Activated T-helper 1 cell treated with Interleukin-2 at 50 U/mL for 16 hours (primary cell): ENCODE measurements at regions not wholly inside any gene's neighbourhood (a gene's known extent, or its start where the extent isn't known, plus 50 kb on each side); places are given as distances from the start of the nearest gene placed in this dataset.
"Not testable (repeated sequence)": the region's sequence is repeated elsewhere in the genome, so short reads cannot be mapped to it uniquely, and the experiment has no call there.

Experiments
- DNase-seq: peaks from one replicate; pipeline ENCODE4 v3.0.0-alpha.2; 2020; ENCODE audit warnings: low read depth

DNA sequence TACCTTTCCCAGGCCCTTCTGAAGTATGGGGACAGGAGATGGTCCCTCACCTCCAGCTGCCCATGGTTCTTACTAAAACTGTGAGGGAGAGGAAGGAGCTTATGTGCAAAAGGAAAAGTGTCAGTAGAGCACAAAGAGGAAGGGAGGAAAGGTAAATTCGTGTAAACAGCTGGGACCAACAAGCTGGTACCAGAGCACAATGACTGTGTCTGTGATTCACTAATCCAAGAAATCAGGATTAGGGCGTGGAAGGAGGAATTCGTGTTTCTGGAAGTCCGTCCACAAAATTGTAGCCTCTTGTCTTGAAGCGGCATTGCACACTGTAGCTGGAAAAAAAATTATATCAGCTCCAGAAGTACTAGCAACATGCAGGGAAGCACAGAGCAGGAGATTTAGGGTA is 129.0 kb upstream of the RREB1 start:
- DNase-seq: no peak

DNA sequence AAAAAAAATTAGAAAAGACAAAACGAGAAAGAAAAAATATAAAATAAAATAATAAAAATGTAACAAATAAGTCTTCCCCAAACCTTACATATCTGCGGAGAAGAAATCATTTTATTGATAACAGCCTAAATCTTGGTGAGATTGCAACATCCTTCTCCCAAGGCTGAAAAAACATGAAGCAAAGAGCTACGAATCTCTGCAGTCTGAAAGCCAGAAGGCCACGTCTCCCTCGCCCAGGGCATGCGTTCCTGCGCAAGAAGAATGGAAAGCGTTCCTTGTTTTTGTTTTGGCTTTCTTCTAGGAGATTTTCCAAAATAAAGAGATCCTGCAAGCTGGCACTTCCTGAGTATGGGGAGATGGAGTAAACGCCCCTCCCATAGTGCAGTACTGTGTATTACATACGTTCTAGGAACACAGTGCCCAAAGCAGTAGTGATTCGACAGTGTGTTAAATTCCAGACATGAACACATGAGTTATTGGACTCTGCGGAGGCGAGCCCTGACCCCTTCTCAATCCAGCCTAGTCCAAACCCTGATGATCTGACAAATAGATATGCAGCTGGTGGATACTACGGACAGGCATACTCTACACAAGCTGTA is 126.7 kb upstream of the RREB1 start:
- DNase-seq: no peak

DNA sequence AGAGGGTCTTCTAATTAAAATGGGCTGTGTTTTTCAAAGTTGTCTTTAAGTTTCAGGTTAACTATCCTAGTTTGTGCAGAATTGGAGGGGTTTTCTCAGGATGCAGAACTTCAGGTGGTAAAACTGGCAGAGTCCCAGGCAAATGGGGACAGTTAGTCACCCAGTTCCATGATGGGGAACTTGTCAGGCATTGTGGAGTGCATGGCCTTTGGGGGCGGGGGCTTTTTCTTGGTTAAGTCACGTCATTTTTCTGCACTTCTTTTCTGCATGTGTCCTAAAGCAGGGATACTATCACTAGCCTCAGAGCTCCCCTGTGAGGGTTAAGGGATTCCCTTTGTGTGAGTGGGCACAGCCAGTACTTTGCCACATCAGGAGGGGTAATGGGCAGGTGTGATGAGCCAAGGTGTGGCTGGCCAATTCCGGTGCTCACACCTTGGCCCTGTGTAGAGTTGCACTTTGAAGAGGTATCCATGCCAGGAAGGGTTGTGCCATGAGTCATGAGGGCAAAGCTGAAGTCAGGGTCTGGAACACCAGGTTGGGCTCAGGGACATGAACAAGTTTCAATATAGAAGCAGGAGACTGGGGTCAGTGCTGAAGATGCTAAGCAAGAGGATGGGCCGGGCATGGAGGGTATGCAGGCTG is 126.0 kb upstream of the RREB1 start:
- DNase-seq: no peak

DNA sequence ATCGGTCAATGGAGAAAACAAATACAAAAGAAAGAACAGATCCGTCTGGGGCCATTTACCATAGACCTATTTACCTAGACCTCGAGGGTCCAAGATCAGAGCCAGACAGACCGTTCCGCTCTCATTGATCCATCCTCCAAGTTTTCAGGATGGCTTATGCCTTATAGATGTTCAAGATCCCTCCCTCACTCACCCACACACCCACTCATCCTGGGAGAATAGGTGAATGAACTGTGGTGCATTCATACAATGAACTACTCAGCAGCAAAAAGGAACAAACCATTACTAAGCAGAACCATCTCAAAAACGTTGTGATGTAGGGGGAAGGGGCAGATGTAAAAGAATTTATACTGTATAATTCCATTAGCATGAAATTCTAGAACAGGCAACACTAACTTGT is 125.1 kb upstream of the RREB1 start:
- DNase-seq: no peak

DNA sequence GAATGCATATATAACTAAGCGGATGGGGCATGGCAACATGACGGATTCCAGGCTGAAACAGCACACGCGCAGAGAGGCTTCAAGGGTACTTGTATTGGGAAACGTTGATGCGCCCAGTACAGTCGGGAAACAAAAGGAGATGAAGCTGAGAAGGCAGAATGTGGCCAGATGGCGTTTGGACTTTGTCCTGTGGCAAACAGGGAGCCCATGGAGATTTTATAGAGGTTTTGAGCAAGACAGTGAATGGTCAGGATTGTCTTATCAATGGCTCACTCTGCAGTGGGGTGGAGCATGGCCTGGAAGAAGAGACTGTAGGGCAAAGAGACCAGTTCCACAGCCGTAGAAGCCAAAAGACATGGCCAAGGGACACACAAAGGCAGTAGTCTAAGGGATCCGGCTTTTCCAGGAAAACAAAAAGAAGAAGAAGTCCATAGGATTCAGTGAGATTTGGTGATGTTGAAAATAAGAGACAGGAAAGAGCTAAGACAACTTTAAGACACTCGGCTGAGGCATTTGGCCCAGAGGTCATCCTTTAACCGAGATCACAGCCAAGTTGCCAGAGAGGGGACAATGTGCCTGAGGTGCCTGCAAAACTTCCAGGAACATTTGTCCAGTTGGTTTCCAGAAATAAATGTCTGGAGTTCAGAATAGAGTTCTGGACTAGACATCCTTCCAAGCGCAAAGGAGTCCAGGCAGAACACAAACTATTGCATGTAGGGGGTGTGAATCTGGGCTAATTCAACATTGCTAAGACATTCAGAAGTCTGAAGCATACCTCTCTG is 123.0 kb upstream of the RREB1 start:
- DNase-seq: no peak

DNA sequence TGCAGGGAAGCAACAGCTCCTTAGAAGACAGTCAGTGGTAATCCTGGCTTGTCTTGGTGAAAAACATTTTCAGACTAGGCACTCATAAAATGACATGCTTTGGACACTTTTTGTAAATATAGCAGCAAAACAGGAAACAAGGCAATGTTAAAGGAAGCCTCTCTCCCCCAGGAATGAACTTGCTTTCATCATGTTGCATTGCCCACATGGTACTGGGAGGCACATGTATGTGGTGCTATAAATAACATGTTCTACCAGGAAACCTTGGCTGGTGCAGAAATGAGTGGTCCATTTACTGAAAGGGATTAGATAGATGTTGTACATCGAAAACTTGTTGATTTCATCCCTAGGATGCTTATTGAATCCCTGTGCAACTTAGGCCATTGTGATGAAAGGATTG is 121.4 kb upstream of the RREB1 start:
- DNase-seq: no peak

DNA sequence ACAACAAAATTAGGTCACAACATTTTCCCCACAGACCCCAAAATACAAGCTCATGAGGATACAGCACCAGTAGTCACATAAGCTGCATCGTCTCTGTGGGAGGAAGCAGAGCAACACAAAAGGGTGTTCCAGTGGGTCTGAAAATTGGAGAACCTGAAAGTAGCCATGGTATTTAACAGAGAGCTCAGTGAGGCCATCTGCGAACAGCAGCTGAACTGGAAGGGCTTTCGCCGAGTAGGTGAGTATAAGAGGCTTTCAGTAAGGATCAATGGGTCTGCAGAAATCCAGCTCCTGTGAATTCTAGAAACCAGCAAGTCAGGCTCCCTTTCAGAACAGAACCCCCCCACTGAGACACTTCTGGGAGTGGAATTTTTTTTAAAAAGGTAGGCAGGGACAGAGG is 120.0 kb upstream of the RREB1 start:
- DNase-seq: no peak

DNA sequence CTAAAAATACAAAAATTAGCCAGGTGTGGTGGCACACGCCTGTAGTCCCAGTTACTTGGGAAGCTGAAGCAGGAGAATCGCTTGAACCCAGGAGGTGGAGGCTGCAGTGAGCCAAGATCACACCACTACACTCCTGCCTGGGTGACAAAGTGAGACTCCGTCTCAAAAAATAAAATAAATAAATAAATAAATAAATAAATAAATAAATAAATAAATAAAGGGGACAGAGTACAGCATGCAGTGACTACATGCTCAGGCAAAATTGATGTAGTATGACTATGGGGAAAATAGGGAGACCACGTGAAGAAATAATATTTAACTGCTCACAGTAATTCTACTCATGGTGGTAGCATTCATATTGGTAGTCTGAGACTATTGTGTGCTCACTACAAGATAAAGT is 117.7 kb upstream of the RREB1 start:
- DNase-seq: not testable (repeated sequence)

DNA sequence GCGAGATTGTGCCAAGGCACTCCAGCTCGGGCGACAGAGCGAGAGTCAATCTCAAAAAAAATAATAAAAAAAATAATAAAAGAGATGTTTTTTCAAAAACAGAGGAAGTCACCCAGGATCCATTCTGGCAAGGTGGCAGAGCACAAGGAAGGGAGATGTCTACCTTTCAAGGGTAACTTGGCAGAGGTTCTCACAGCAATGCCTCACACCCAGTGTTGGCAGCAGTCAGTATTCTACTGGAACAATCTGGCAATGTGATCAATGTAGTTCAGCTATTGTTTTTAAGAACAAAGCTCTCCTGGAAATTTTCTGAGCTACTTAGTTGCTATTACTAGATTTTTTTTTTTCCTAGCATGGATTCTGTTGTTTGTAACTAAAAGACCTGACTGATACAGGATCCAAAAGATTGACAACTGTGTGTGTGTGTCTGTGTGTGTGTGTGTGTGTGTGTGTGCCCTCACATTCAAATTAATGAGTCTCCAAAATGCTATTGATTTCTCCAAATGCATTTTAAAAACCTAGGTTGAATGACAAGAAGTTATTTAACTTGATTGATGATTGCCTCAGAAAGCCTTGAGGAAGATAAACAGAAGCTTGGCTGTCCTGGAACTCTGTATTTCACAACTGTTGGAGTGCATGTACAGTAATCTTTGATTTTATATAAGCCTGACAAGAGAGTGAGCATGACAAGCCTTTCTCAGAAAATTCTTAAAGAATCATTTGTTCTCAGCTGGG is 114.1 kb upstream of the RREB1 start:
- DNase-seq: no peak

DNA sequence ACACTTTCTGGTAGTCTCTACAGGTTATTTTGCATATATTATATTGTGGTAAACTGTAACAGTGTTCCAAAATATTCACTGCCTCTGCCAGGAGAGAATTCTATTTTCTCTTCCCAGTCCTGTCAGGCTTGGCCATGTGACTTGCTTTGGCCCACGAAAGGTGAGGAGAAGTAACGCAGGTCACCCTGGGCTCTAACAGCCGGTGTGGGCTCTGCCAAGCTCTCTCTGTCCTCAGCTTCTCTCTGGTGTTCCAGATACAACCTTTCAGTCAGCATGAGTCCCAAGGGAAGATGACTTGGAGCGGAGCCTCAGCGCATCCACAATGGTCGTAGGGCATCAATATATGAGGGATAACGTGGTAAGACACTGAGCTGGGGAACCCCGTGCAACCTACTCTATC is 113.0 kb upstream of the RREB1 start:
- no peak for DNase-seq

DNA sequence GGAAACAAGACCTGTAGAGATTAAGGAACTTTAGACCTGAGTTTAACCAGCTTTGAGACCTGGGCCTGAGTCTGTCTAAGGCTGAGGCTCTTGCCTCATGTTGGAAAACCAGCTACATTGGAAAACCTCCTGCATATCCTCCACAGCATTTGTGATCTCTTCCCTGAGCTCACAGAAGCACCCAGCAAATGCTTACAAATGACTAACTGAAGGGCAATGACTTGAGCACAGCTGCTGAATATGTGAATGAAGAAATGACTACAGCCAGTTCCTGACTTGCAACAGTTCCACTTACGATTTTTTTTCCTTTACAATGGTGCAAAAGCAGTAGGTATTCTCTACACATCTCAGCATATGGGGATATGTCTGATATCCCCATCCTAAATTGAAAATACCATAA is 112.4 kb upstream of the RREB1 start:
- DNase-seq: no peak

DNA sequence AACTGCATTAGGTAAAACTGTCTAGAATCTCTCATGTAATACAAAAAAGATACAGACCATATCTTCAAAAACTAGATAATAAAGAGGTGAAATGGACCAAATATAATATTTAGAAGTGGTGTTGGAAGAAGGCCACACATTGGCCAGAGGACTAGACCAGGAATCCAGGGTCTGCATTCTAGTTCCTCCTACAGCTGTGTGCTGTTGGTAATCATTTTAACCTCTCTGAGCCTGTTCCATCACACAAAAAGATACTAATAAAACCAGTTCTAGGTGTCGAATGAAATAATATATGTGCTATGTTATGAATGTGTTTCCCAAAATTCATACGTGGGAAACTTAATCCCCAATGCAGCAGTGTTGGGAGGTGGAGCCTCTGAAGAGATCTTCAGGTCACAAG is 111.6 kb upstream of the RREB1 start:
- no peak for DNase-seq

DNA sequence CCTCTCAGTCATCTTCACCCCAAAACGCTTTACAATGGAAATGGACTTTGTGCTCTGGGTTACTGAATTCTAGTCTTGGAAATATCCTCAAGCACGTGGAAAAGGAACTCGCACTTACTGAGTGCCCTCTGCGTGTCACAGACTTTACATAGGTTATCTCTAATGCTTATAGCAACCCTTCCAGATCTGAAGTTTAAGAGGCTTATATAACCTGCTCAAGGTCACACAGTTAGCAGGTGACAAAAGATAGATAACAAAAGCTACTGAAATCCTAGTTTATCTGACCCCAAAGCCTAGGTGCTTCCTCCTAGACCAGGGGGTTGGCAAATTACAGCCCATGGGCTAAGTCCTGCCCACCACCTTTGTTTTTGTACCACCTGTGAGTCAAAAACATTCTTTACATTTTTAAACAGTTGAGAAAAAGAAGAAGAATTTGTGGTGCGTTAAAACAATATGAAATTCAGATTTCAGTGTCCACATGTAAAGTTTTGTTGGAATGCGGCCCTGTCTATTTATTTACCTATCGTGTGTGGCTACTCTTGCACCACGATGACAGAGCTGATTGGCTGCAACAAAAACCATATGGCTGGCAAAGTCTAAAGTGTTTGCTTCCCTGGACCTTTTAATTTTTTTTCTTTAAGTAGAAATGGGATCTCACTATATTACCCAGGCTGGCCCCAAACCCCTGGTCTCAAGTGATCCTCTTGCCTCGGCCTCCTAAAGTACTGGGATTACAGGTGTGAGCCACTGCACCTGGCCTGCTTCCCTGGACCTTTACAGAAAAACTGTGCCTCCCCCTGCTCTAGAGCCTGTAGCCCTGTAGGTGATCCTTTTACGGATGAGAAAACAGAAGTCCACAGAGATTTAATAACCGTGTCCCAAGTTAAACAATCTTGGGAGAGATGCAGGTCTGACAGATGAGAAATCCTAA is 110.2 kb upstream of the RREB1 start:
- DNase-seq: no peak

DNA sequence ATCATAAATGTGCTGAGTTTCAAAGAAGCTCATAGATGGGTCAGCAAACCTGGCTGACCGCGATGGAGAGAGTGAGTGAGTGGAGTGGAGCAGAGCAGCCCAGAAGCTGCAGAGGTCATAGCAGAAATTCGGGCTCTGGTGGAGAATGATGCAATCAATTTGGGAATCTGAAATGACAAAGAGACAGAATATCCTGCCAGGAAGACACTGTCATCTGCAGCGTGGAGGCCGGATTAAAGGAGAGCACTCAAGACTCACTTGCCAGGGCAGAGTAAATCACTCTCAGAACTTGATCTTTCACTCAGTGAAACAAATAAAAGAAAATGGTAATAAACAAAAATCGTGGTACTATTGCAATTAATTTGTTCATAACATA is 109.6 kb upstream of the RREB1 start:
- no peak for DNase-seq

DNA sequence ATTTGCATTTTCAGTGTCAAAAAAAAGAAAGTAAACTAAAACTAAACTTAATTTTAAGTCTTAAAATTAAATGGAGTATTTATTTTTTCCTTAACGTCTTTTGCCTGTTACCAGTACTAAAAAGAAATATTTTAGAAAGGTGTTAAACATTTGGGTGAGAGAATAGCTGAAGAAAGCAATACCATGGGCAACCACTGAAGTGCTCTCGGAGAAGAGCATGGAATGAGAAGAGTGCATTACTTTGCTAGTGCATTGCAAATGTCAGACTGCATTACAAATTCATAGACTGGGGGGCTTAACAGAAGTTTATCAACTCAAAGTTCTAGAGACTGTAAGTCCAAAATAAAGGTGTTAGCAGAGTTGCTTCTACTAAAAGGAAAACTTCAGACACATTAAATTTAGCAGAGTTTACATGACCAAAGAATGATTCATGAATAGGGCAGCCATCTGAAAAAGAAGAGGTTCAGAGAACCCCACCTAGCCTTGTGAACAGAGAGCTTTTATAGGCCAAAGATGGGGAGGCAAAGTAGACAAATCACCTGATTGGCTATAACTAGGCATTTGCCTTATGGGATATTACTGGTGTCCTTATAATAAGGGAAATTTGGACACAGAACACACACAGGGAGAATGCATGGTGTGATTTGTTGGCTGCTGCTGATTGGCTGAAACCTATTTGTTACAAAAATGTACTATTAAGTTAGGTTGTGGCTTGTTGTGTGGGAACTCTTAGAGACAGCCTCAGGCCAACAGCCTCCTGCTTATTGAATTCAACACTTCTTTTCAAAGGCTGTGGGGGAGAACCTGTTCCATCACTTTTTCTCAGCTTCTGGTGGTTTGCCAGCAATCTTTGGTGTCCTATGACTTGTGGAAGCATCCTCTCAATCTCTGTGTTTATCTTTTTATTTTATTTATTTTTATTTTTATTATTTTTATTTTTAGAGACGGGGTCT is 106.7 kb upstream of the RREB1 start:
- no peak for DNase-seq

DNA sequence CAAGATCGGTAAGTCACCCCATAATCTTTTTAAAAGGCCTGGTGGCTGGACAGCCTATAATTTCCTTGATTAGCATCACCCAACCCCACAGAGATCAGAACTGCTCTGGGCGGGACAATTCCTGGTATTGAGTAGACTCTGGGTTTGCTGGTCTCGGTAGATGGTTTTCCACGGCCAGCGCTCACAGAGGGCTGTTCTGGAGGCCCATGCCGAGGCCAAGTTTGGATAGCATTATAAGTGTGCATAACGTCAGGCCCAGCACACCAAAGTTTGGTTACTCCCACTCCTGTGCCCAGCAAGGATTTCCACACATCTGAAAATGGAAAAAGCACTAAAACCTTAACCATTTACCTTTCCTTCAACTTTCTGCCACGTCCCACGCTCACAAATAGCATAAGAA is 104.7 kb upstream of the RREB1 start:
- DNase-seq: no peak

DNA sequence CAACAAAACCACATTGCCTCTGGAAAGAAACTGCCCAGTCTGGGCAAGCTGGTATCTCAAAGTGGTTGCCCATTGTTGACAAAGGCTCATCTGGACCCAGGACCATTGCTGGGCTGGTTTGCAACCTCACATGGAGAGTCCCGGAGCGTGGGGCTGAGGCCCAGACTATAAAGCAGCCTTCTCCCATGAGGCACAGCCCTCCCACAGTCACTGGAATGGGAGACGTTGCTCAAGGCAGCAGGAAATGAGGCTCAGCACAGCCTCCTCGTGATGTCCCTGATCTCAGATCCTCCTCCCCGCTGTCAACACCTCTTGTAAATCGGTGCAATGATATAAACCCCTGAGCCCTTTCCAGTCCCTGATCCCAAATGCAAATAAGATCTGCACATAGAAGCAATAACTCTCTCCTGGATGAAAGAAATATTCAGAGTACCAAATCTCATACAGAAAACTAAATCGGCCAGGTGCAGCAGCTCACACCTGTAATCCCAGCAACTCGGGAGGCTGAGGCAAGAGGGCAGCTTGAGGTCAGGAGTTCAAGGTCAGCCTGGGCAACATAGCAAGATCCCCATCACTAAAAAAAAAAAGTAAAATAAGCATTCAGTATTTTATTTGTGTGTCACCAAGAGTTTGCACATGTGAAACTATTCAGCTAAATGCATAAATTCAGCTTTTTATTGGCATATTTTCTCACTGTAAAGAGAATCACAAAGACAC is 103.0 kb upstream of the RREB1 start:
- no peak for DNase-seq

DNA sequence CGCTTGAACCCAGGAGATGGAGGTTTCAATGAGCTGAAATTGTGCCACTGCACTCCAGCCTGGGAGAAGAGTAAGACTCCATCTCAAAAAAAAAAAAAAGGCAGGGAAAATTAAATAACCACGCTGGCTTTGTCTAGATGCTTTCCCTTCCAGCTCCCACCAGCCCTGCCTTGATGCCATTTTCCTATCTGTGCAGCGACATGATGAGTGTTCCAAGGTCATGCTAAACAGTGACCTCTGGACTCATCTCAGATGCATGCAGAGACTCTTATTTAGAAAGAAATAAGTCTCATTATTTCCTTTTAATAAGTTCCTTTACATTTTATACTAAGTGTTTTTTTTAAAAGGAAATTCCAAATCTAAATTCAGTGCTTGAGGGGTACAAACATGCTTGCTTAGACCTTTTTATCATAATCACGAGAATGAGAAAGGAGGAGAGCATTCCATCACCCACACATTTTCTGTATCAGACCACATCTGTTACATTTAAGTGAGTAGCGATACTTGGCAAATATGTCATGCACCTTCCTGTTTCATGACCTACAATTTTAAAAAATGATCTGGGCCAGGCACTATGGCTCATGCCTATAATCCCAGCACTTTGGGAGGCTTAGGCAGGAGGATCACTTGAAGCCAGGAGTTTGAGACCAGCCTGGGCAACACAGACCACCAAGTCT is 101.1 kb upstream of the RREB1 start:
- no peak for DNase-seq

DNA sequence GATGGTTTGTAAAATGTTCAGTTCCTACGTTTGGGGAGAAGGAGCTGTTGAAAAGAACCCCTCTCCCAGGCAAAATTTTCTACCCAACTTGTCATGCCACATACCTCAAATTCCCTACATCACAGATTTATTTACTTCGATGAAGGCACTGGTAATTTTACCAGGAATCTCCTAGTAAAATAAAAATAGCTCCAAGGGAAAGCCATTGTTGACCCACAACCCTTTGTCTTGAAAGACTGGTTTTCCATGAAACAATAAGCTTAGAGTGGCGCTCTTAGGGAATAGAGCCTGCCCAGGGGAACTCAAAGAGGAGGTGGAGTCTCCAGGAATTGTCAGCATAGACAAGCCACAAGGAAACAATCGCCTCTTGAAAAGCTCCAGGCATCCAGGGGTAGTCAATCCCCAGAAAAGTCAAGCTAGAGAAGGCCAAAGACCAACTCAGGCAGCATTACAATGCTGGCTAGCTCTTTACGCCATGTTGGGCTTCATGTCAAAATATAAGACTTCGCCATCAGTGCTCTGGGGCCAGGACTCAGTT is 99.2 kb upstream of the RREB1 start:
- no peak for DNase-seq
